Thyroid gland (tissue), 4 donors: ENCODE measurements at regions not wholly inside any gene's neighbourhood (a gene's known extent, or its start where the extent isn't known, plus 50 kb on each side); places are given as distances from the start of the nearest gene placed in this dataset.
A peak's percentile ranks its signal among the peaks of the same experiment; 100 is the strongest.

Experiments used
- CTCF ChIP-seq, 6 experiments: fragments of 200-600 bp in 3 of 6; fragments of 450-650 bp in 3 of 6; sonication (generic) in 3 of 6; IDR thresholded peaks; one replicate each; pipeline ENCODE4 v1.5.1; 2016 to 2019; ENCODE audit warnings: antibody characterized with exemption in 6 of 6, mild to moderate bottlenecking in 2 of 6, inconsistent platforms in 1 of 6, moderate library complexity in 1 of 6
- POLR2A ChIP-seq, 2 donors: fragments of 450-650 bp; IDR thresholded peaks; one replicate each; pipeline ENCODE4 v1.6.1; 2017; ENCODE audit warnings: antibody characterized with exemption in 2 of 2, mild to moderate bottlenecking in 2 of 2, moderate library complexity in 1 of 2

GRCh38 chr1:172826096-172826741, 167.3 kb downstream of the FASLG start:
- TF ChIP-seq CTCF (IDR thresholded peaks at IDR 0.05): peak in 5 of 6 experiments; percentile 30 to 50 (median 46)
- TF ChIP-seq POLR2A (IDR thresholded peaks at IDR 0.05): no peak
